HCT116 (cell line): ENCODE measurements at regions not wholly inside any gene's neighbourhood (a gene's known extent, or its start where the extent isn't known, plus 50 kb on each side); places are given as distances from the start of the nearest gene placed in this dataset.

Experiments
- ATAC-seq: fragments of 200-7000 bp; cut with Tn5 transposase; 2 replicates; pipeline ENCODE4 v1.9.1; 2020; ENCODE audit warnings: mild to moderate bottlenecking, moderate library complexity
- BruUV-seq: library from RNA; stranded (reverse); fragments of 400-500 nt; replicated peaks from 2 replicates; lab custom pipeline; 2021; lab: Mats Ljungman, UMichigan
- CTCF ChIA-PET: fragments of 300-600 bp; sonication (Branson Sonifier 250); formaldehyde crosslinking; loops from one replicate; lab custom pipeline; 2021; ENCODE audit warnings: antibody characterized with exemption; lab: Charles Lee
- POLR2A ChIA-PET: fragments of 300-600, 350-600 bp; sonication (Branson Sonifier 250); formaldehyde crosslinking; loops from one replicate; lab custom pipeline; 2021; ENCODE audit warnings: antibody characterized with exemption; lab: Charles Lee
- RAD21 ChIA-PET, 2 experiments: fragments of 300-600 bp; sonication (Branson Sonifier 250); formaldehyde crosslinking; loops; one replicate each; lab custom pipeline; 2023; ENCODE audit warnings: low total read pairs in 2 of 2; ENCODE audit not compliant: uncharacterized antibody in 2 of 2, unreplicated experiment in 2 of 2, low non-redundant PET in 1 of 2; lab: Charles Lee
- DNase-seq: peaks from one replicate; pipeline ENCODE4 v3.0.0-alpha.2; 2010; ENCODE audit warnings: low read depth, low spot score
- H2AFZ ChIP-seq: fragments of 200-600 bp; shearing (Covaris generic), sonication (generic); 2 replicates; pipeline ENCODE4 v1.6.1; 2017; ENCODE audit warnings: low read depth, mixed run types, mixed read lengths, antibody characterized with exemption, low read length; ENCODE audit not compliant: poor library complexity, severe bottlenecking
- H3K27ac ChIP-seq: 2 replicates; pipeline ENCODE4 v1.5.1; 2012; ENCODE audit warnings: low read depth, low read length
- H3K27me3 ChIP-seq: fragments of 200-600 bp; sonication (generic); 2 replicates; pipeline ENCODE4 v1.6.1; 2016; ENCODE audit warnings: mixed run types, low read length, mixed read lengths; ENCODE audit not compliant: insufficient read depth
- H3K36me3 ChIP-seq, 2 experiments: fragments of 200-500 bp in 1 of 2; fragments of 200-600 bp in 1 of 2; sonication (Bioruptor generic) in 1 of 2; sonication (generic) in 1 of 2; 2 replicates each; pipeline versions ENCODE4 v1.5.1 to v1.6.1; 2014 to 2016; ENCODE audit warnings: low read length in 2 of 2, inconsistent platforms in 1 of 2, mixed read lengths in 1 of 2, mixed run types in 1 of 2; ENCODE audit not compliant: insufficient read depth in 2 of 2, control insufficient read depth in 1 of 2
- H3K4me1 ChIP-seq, 2 experiments: fragments of 200-600 bp in 1 of 2; sonication (generic) in 1 of 2; 2 replicates each; pipeline versions ENCODE4 v1.5.1 to v1.6.1; 2012 to 2017; ENCODE audit warnings: low read length in 2 of 2, inconsistent platforms in 1 of 2, mild to moderate bottlenecking in 1 of 2, mixed read lengths in 1 of 2, mixed run types in 1 of 2, moderate library complexity in 1 of 2; ENCODE audit not compliant: insufficient read depth in 2 of 2, control insufficient read depth in 1 of 2
- H3K4me2 ChIP-seq: fragments of 200-600 bp; sonication (generic); 2 replicates; pipeline ENCODE4 v1.6.1; 2017; ENCODE audit warnings: mixed run types, low read length, mixed read lengths
- H3K4me3 ChIP-seq, 2 experiments: fragments of 200-600 bp in 1 of 2; sonication (generic) in 1 of 2; replicated peaks in 1 of 2; 2 replicates each; pipeline ENCODE4 v1.5.1; 2011 to 2016; ENCODE audit warnings: low read length in 2 of 2, control low read depth in 1 of 2, low read depth in 1 of 2, mild to moderate bottlenecking in 1 of 2, mixed read lengths in 1 of 2, mixed run types in 1 of 2
- H3K79me2 ChIP-seq: fragments of 200-600 bp; sonication (generic); 2 replicates; pipeline ENCODE4 v1.6.1; 2017; ENCODE audit warnings: mild to moderate bottlenecking, mixed run types, low read length, moderate library complexity, mixed read lengths; ENCODE audit not compliant: insufficient read depth
- H3K9ac ChIP-seq: fragments of 200-600 bp; sonication (generic); 2 replicates; pipeline ENCODE4 v1.6.1; 2016; ENCODE audit warnings: low read length, mixed read lengths
- H3K9me2 ChIP-seq: fragments of 200-600 bp; sonication (generic), shearing (Covaris generic); 2 replicates; pipeline ENCODE4 v1.6.1; 2017; ENCODE audit warnings: mixed run types, mild to moderate bottlenecking, moderate library complexity; ENCODE audit not compliant: insufficient read depth
- H3K9me3 ChIP-seq, 2 experiments: fragments of 200-500 bp in 1 of 2; fragments of 200-600 bp in 1 of 2; sonication (Bioruptor generic) in 1 of 2; sonication (generic) in 1 of 2; 2 replicates each; pipeline ENCODE4 v1.6.1; 2014 to 2017; ENCODE audit warnings: low read length in 2 of 2, mixed read lengths in 2 of 2, inconsistent platforms in 1 of 2, low read depth in 1 of 2, mild to moderate bottlenecking in 1 of 2, mixed run types in 1 of 2, moderate library complexity in 1 of 2; ENCODE audit not compliant: control insufficient read depth in 1 of 2, insufficient read depth in 1 of 2
- H4K20me1 ChIP-seq: fragments of 200-600 bp; sonication (generic), shearing (Covaris generic); 2 replicates; pipeline ENCODE4 v1.6.1; 2017; ENCODE audit warnings: mixed run types, mild to moderate bottlenecking, moderate library complexity; ENCODE audit not compliant: insufficient read depth
- CEBPB ChIP-seq: IDR thresholded peaks from 2 replicates; pipeline ENCODE4 v1.6.1; 2012; ENCODE audit warnings: low read depth
- EGR1 ChIP-seq: IDR thresholded peaks from 2 replicates; pipeline ENCODE4 v1.6.1; 2012; ENCODE audit warnings: low read depth
- ELF1 ChIP-seq: IDR thresholded peaks from 2 replicates; pipeline ENCODE4 v1.6.1; 2012; ENCODE audit warnings: low read depth, borderline replicate concordance
- EZH2 ChIP-seq: fragments of 200-600 bp; sonication (generic); IDR thresholded peaks from 2 replicates; pipeline ENCODE4 v1.6.1; 2017; ENCODE audit warnings: antibody characterized with exemption, mixed run types
- EZH2phosphoT487 ChIP-seq: fragments of 200-600 bp; IDR thresholded peaks from 2 replicates; pipeline ENCODE4 v1.6.1; 2018; ENCODE audit warnings: antibody characterized with exemption, borderline replicate concordance
- RAD21 ChIP-seq: IDR thresholded peaks from 2 replicates; pipeline ENCODE4 v1.6.1; 2012; ENCODE audit warnings: low read depth, mild to moderate bottlenecking
- intact Hi-C: fragments of 100-400 bp; cut with micrococcal nuclease; formaldehyde crosslinking; loops from 2 replicates; pipeline ENCODE4 v1.10.0; 2022
- TF ChIP-seq, protein P1 (sequence below), 3 experiments: fragments of 200-600 bp in 1 of 3; sonication (generic) in 1 of 3; IDR thresholded peaks in 2 of 3; conservative IDR thresholded peaks in 1 of 3; 2 replicates each; pipeline ENCODE4 v1.5.1; 2012 to 2017; ENCODE audit warnings: low read depth in 2 of 3, low read length in 2 of 3, antibody characterized with exemption in 1 of 3, borderline replicate concordance in 1 of 3, control low read depth in 1 of 3, mild to moderate bottlenecking in 1 of 3, mixed read lengths in 1 of 3, mixed run types in 1 of 3, moderate library complexity in 1 of 3; ENCODE audit not compliant: insufficient read depth in 1 of 3
- TF ChIP-seq, protein P2 (sequence below): IDR thresholded peaks from 2 replicates; pipeline ENCODE4 v1.6.1; 2011; ENCODE audit warnings: mild to moderate bottlenecking, low read length, moderate library complexity; ENCODE audit not compliant: insufficient replicate concordance; ENCODE audit errors: extremely low read depth

DNA sequence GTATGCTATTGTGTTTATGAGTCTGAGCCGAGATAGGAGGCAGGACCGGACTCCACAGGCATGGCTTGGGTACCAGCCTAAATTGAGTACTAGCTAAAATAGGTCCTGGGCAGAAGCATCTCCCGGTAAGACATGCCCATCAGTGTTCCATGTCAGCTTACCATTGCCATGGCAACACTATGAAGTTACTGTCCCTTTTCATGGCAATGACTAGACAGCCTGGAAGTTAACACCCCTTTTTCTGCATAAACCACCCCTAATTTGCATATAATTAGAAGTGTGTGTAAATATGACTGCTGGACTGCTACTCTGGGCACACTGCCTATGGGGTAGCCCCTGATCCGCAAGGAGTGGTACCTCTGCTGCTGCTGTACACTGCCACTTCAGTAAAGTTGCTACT lies 1005.1 kb upstream of the FAM98A start:
- CTCF ChIA-PET, result no interaction called here

More for the DNA sequence above, 1005.1 kb upstream of the FAM98A start:
- H4K20me1 ChIP-seq, result no peaks in the 10 kb centered on the region
- H3K9me3 ChIP-seq, result peaks cover 5 to 6% of the 10 kb centered on the region in 2 experiments; a peak in 3 of 4 replicates
- no peak overlapping the region for H2AFZ ChIP-seq
- ATAC-seq, result no peak
- H3K27me3 ChIP-seq, result no peaks in the 10 kb centered on the region
- no peaks in the 10 kb centered on the region for H3K4me1 ChIP-seq
- POLR2A ChIA-PET, result no interaction called here
- no peak for DNase-seq
- no peak overlapping the region for H3K4me2 ChIP-seq
- H3K4me3 ChIP-seq, result no peak overlapping the region
- H3K36me3 ChIP-seq, result no peaks in the 10 kb centered on the region
- no TSS peak for BruUV-seq
- no peak overlapping the region for H3K9ac ChIP-seq
- H3K27ac ChIP-seq, result no peak overlapping the region
- no peaks in the 10 kb centered on the region for H3K79me2 ChIP-seq
- TF ChIP-seq, protein P1, sequence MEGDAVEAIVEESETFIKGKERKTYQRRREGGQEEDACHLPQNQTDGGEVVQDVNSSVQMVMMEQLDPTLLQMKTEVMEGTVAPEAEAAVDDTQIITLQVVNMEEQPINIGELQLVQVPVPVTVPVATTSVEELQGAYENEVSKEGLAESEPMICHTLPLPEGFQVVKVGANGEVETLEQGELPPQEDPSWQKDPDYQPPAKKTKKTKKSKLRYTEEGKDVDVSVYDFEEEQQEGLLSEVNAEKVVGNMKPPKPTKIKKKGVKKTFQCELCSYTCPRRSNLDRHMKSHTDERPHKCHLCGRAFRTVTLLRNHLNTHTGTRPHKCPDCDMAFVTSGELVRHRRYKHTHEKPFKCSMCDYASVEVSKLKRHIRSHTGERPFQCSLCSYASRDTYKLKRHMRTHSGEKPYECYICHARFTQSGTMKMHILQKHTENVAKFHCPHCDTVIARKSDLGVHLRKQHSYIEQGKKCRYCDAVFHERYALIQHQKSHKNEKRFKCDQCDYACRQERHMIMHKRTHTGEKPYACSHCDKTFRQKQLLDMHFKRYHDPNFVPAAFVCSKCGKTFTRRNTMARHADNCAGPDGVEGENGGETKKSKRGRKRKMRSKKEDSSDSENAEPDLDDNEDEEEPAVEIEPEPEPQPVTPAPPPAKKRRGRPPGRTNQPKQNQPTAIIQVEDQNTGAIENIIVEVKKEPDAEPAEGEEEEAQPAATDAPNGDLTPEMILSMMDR (IDR thresholded peaks at IDR 0.05 in 2 of 3, conservative IDR thresholded peaks at IDR 0.05 in 1 of 3; ENCODE audit: borderline replicate concordance in 1 of 3, insufficient read depth in 1 of 3, low read depth in 2 of 3, low read length in 2 of 3), result no peak
- TF ChIP-seq EZH2phosphoT487, result no peak
- TF ChIP-seq, protein P2, sequence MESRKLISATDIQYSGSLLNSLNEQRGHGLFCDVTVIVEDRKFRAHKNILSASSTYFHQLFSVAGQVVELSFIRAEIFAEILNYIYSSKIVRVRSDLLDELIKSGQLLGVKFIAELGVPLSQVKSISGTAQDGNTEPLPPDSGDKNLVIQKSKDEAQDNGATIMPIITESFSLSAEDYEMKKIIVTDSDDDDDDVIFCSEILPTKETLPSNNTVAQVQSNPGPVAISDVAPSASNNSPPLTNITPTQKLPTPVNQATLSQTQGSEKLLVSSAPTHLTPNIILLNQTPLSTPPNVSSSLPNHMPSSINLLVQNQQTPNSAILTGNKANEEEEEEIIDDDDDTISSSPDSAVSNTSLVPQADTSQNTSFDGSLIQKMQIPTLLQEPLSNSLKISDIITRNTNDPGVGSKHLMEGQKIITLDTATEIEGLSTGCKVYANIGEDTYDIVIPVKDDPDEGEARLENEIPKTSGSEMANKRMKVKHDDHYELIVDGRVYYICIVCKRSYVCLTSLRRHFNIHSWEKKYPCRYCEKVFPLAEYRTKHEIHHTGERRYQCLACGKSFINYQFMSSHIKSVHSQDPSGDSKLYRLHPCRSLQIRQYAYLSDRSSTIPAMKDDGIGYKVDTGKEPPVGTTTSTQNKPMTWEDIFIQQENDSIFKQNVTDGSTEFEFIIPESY, result no peak
- TF ChIP-seq RAD21, result no peak
- TF ChIP-seq CEBPB, result no peak
- no peak for TF ChIP-seq ELF1
- TF ChIP-seq EGR1, result no peak
- TF ChIP-seq EZH2, result no peak
- intact Hi-C loops, result no loop called here
- no peaks in the 10 kb centered on the region for H3K9me2 ChIP-seq
- RAD21 ChIA-PET, result no interaction called here
